ENCODE measurements at regions not wholly inside any gene's neighbourhood (a gene's known extent, or its start where the extent isn't known, plus 50 kb on each side); places are given as distances from the start of the nearest gene placed in this dataset.

GRCh38 chr12:41981013-41981412 is 163.7 kb downstream of the GXYLT1 start:
- DNase-seq (ENCODE audit: low read depth) = no peak

GRCh38 chr12:41980390-41980789 is 164.3 kb downstream of the GXYLT1 start:
- no peak for DNase-seq (ENCODE audit: low read depth)

- DNase-seq (ENCODE audit: low read depth) = no peak
These were observed 165.1 kb downstream of the GXYLT1 start for GRCh38 chr12:41979574-41979973.

GRCh38 chr12:41972598-41972997 is 172.1 kb downstream of the GXYLT1 start:
- no peak for DNase-seq (ENCODE audit: low read depth)

GRCh38 chr12:41972196-41972595 is 172.5 kb downstream of the GXYLT1 start:
- DNase-seq (ENCODE audit: low read depth) = no peak

- DNase-seq (ENCODE audit: low read depth) = no peak
These were observed 173.9 kb downstream of the GXYLT1 start for GRCh38 chr12:41970744-41971143.

GRCh38 chr12:41968599-41968998 is 176.1 kb downstream of the GXYLT1 start:
- no peak for DNase-seq (ENCODE audit: low read depth)

GRCh38 chr12:41967668-41968500 is 176.8 kb downstream of the GXYLT1 start:
- no peak for DNase-seq (ENCODE audit: low read depth)

GRCh38 chr12:41966916-41967315 is 177.8 kb downstream of the GXYLT1 start:
- no peak for DNase-seq (ENCODE audit: low read depth)

- no peak for DNase-seq (ENCODE audit: low read depth)
These were observed 178.7 kb downstream of the GXYLT1 start for GRCh38 chr12:41966001-41966400.

GRCh38 chr12:41963398-41963797 is 181.3 kb downstream of the GXYLT1 start:
- no peak for DNase-seq (ENCODE audit: low read depth)

- DNase-seq (ENCODE audit: low read depth) = no peak
These were observed 182.5 kb downstream of the GXYLT1 start for GRCh38 chr12:41962171-41962572.

GRCh38 chr12:41959271-41959670 is 185.4 kb downstream of the GXYLT1 start:
- no peak for DNase-seq (ENCODE audit: low read depth)

- no peak for DNase-seq (ENCODE audit: low read depth)
These were observed 188.3 kb downstream of the GXYLT1 start for GRCh38 chr12:41956353-41956752.

GRCh38 chr12:41950455-41950854 is 194.2 kb downstream of the GXYLT1 start:
- DNase-seq (ENCODE audit: low read depth) = no peak

GRCh38 chr12:41946106-41946505 is 198.6 kb downstream of the GXYLT1 start:
- DNase-seq (ENCODE audit: low read depth) = no peak

GRCh38 chr12:41944216-41944615 is 200.5 kb downstream of the GXYLT1 start:
- DNase-seq (ENCODE audit: low read depth) = no peak

- no peak for DNase-seq (ENCODE audit: low read depth)
These were observed 201.0 kb downstream of the GXYLT1 start for GRCh38 chr12:41943671-41944070.

- no peak for DNase-seq (ENCODE audit: low read depth)
These were observed 202.3 kb downstream of the GXYLT1 start for GRCh38 chr12:41942354-41942753.

- no peak for DNase-seq (ENCODE audit: low read depth)
These were observed 203.6 kb downstream of the GXYLT1 start for GRCh38 chr12:41941079-41941478.

GRCh38 chr12:41940571-41940970 is 204.1 kb downstream of the GXYLT1 start:
- DNase-seq (ENCODE audit: low read depth) = no peak

GRCh38 chr12:41936333-41936732 is 208.3 kb downstream of the GXYLT1 start:
- DNase-seq (ENCODE audit: low read depth) = no peak

- DNase-seq (ENCODE audit: low read depth) = no peak
These were observed 208.8 kb downstream of the GXYLT1 start for GRCh38 chr12:41935911-41936310.

GRCh38 chr12:41932470-41932991 is 212.1 kb downstream of the GXYLT1 start:
- DNase-seq (ENCODE audit: low read depth) = no peak
